GM10248 (cell line): ENCODE measurements at regions not wholly inside any gene's neighbourhood (a gene's known extent, or its start where the extent isn't known, plus 50 kb on each side); places are given as distances from the start of the nearest gene placed in this dataset.
A peak's percentile ranks its signal among the peaks of the same experiment; 100 is the strongest.

Experiments
- CTCF ChIA-PET: fragments of 300-600 bp; sonication (Branson Sonifier 250); formaldehyde crosslinking; extraction: SDS; loops from one replicate; lab custom pipeline; 2021; ENCODE audit warnings: antibody characterized with exemption; lab: Yijun Ruan, JAX
- POLR2A ChIA-PET: fragments of 350-650 bp; sonication (Branson Sonifier 250); formaldehyde crosslinking; extraction: SDS; loops from one replicate; lab custom pipeline; 2020; ENCODE audit warnings: antibody characterized with exemption; lab: Yijun Ruan, JAX
- DNase-seq: peaks from one replicate; pipeline ENCODE4 v3.0.0; 2012; ENCODE audit errors: extremely low spot score
- TF ChIP-seq, protein P1 (sequence below): IDR thresholded peaks from 2 replicates; pipeline ENCODE4 v1.5.1; 2012; ENCODE audit warnings: mild to moderate bottlenecking, low read depth; ENCODE audit errors: extremely low read depth, missing control alignments, control extremely low read depth

- CTCF ChIA-PET: no interaction called here
- no peak for DNase-seq
- POLR2A ChIA-PET: no interaction called here
- TF ChIP-seq, protein P1, sequence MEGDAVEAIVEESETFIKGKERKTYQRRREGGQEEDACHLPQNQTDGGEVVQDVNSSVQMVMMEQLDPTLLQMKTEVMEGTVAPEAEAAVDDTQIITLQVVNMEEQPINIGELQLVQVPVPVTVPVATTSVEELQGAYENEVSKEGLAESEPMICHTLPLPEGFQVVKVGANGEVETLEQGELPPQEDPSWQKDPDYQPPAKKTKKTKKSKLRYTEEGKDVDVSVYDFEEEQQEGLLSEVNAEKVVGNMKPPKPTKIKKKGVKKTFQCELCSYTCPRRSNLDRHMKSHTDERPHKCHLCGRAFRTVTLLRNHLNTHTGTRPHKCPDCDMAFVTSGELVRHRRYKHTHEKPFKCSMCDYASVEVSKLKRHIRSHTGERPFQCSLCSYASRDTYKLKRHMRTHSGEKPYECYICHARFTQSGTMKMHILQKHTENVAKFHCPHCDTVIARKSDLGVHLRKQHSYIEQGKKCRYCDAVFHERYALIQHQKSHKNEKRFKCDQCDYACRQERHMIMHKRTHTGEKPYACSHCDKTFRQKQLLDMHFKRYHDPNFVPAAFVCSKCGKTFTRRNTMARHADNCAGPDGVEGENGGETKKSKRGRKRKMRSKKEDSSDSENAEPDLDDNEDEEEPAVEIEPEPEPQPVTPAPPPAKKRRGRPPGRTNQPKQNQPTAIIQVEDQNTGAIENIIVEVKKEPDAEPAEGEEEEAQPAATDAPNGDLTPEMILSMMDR: no peak
Measured at GRCh38 chr4:189786447-189786846, 154.2 kb upstream of the FRG1 start.

- no peak for DNase-seq
- POLR2A ChIA-PET: no interaction called here
- TF ChIP-seq, protein P1: no peak
- CTCF ChIA-PET: no interaction called here
Measured at GRCh38 chr4:189787216-189788031, 153.2 kb upstream of the FRG1 start.

GRCh38 chr4:189792924-189793618 lies 147.6 kb upstream of the FRG1 start:
- DNase-seq: peak; percentile 60
- CTCF ChIA-PET: interaction anchor here (0.7 to 3.1 kb wide), 10 partner anchors 9 to 62 kb away, joined by 4 to 23 read pairs (median 6); no protein-coding TSS in a partner anchor
- TF ChIP-seq, protein P1: peak; percentile 85
- POLR2A ChIA-PET: no interaction called here

GRCh38 chr4:189800545-189801088 lies 140.1 kb upstream of the FRG1 start:
- no peak for DNase-seq
- CTCF ChIA-PET: interaction anchor here (1.0 to 2.9 kb wide), 2 partner anchors 7 to 15 kb away, joined by 3 to 23 read pairs; no protein-coding TSS in a partner anchor
- POLR2A ChIA-PET: no interaction called here
- TF ChIP-seq, protein P1: no peak

DNA sequence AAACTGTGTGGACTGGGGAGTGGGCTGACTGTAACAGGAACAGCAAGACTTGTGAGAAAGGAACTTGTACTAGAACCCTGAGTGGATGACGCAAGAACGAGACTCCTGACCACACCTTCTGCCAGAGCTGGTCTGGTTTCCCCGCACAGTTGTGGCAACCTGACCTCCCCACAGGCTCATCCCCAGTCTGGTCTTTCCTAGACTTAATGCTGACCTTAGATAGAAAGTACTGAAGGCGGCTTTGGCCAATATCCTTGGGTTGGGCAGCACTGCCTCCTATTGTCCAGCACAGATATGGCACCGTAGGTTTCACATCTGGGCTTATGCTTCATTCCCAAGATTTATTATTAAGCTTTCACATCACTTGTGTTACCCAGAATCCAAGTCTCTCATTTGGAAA lies 137.8 kb upstream of the FRG1 start:
- TF ChIP-seq, protein P1: no peak
- POLR2A ChIA-PET: no interaction called here
- CTCF ChIA-PET: interaction anchor here (1.3 to 2.9 kb wide), 2 partner anchors 10 to 26 kb away, joined by 4 to 23 read pairs; no protein-coding TSS in a partner anchor
- no peak for DNase-seq

- POLR2A ChIA-PET: no interaction called here
- DNase-seq: no peak
- CTCF ChIA-PET: interaction anchor here (1.0 kb wide), 1 partner anchor 11 kb away, joined by 3 read pairs; no protein-coding TSS in a partner anchor
- TF ChIP-seq, protein P1: no peak
Measured at GRCh38 chr4:189804894-189805293, 135.8 kb upstream of the FRG1 start.
